Esophagus (tissue), 2 donors: ENCODE measurements at regions not wholly inside any gene's neighbourhood (a gene's known extent, or its start where the extent isn't known, plus 50 kb on each side); places are given as distances from the start of the nearest gene placed in this dataset.

ENCODE experiments used
- H3K27ac ChIP-seq, 2 donors: one replicate each; pipeline ENCODE4 v1.5.1; 2013; ENCODE audit warnings: low read depth in 2 of 2, mild to moderate bottlenecking in 2 of 2, inconsistent platforms in 1 of 2, low read length in 1 of 2, moderate library complexity in 1 of 2
- H3K27me3 ChIP-seq, 2 donors: one replicate each; pipeline ENCODE4 v1.6.1; 2013; ENCODE audit warnings: low read length in 2 of 2, control low read depth in 1 of 2, mild to moderate bottlenecking in 1 of 2; ENCODE audit not compliant: insufficient read depth in 2 of 2, control insufficient read depth in 1 of 2
- H3K36me3 ChIP-seq, 2 donors: one replicate each; pipeline ENCODE4 v1.6.1; 2013; ENCODE audit warnings: low read length in 1 of 2; ENCODE audit not compliant: control insufficient read depth in 2 of 2, insufficient read depth in 2 of 2
- H3K4me1 ChIP-seq, 2 donors: one replicate each; pipeline ENCODE4 v1.6.1; 2013; ENCODE audit warnings: low read length in 1 of 2; ENCODE audit not compliant: control insufficient read depth in 2 of 2, insufficient read depth in 2 of 2
- H3K4me3 ChIP-seq, 2 donors: one replicate each; pipeline ENCODE4 v1.5.1; 2013; ENCODE audit warnings: low read length in 2 of 2, mild to moderate bottlenecking in 2 of 2, low read depth in 1 of 2, moderate library complexity in 1 of 2
- H3K9me3 ChIP-seq, 2 donors: one replicate each; pipeline ENCODE4 v1.6.1; 2013; ENCODE audit warnings: mild to moderate bottlenecking in 2 of 2, low read depth in 1 of 2, low read length in 1 of 2, moderate library complexity in 1 of 2; ENCODE audit not compliant: control insufficient read depth in 2 of 2, insufficient read depth in 1 of 2
- WGBS, 2 donors: extraction: QIAGEN DNeasy Blood & Tissue Kit; methylation state at CpG; one replicate each; pipeline ENCODE4 v1.1.7; 2013; 5-methylcytosine and 5-hydroxymethylcytosine counted together
- donor health status: healthy with polysubstance abuse.
- donor health status: Bipolar disorder and iron deficiency.

GRCh38 chr13:54890976-54891375 lies 1862.4 kb downstream of the OLFM4 start:
- WGBS, 2 donors: 40 to 51% methylated on average over 2 of the region's 2 CpGs
- Histone ChIP-seq H3K9me3 (no peaks in the 10 kb centered on the region), H3K27me3 (no peaks in the 10 kb centered on the region), H3K36me3 (no peaks in the 10 kb centered on the region), H3K4me3 (no peak overlapping the region), H3K4me1 (no peaks in the 10 kb centered on the region), H3K27ac (no peak overlapping the region)

DNA sequence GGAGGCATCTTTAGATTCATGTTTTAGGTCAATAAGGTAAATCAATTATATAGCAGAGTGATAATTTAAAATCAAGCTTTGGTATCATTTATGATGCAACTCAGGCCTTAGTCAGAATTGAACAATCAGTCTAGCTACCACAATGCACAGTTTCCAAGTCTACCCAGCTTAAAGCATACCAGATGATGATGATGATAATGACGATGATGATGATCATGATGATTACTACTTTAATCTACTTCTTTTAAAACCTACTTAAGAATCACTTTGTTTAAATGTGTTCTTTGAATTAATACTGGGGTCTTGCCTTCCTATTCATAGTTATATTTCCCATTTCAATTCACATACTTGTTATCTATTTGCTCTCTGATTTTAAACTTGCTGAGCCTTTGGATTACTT lies 1872.7 kb downstream of the OLFM4 start:
- Histone ChIP-seq H3K27me3 (no peaks in the 10 kb centered on the region), H3K9me3 (no peaks in the 10 kb centered on the region), H3K4me1 (no peaks in the 10 kb centered on the region), H3K4me3 (no peak overlapping the region), H3K36me3 (no peaks in the 10 kb centered on the region), H3K27ac (no peak overlapping the region)
- 84 to 95% methylated on average over 1 of the region's 1 CpG for WGBS, 2 donors

DNA sequence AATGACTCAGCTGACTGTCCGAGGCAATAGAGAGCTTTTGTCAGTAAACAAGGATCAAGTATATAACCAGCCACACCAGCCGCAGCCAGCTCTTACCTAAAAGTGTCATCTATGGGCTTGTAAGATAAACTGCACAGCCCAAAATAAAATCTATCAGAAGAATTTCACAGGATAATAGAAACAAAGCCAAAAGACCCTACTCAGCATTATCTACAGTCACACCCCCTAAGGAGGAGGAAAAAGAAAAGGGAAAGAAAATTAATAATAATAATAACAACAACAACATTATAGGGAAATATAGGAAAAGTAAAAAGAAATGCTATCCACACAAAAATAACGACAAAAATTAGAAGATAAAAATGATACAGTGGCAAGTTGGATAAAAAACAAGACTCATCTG lies 1883.8 kb downstream of the OLFM4 start:
- Histone ChIP-seq H3K4me1 (no peaks in the 10 kb centered on the region), H3K36me3 (no peaks in the 10 kb centered on the region), H3K27ac (no peak overlapping the region), H3K27me3 (no peaks in the 10 kb centered on the region), H3K4me3 (no peak overlapping the region), H3K9me3 (peaks cover 0 to 3% of the 10 kb centered on the region in 2 donors)
- 74 to 83% methylated on average over 3 of the region's 3 CpGs for WGBS, 2 donors

GRCh38 chr13:54913668-54914067 lies 1885.1 kb downstream of the OLFM4 start:
- Histone ChIP-seq H3K36me3 (no peaks in the 10 kb centered on the region), H3K9me3 (peaks cover 0 to 3% of the 10 kb centered on the region in 2 donors), H3K27me3 (no peaks in the 10 kb centered on the region), H3K4me1 (no peaks in the 10 kb centered on the region), H3K27ac (peak overlapping the region in 1 of 2 donors; percentile 15), H3K4me3 (no peak overlapping the region)
- WGBS, 2 donors: 66 to 67% methylated on average over 4 of the region's 4 CpGs

DNA sequence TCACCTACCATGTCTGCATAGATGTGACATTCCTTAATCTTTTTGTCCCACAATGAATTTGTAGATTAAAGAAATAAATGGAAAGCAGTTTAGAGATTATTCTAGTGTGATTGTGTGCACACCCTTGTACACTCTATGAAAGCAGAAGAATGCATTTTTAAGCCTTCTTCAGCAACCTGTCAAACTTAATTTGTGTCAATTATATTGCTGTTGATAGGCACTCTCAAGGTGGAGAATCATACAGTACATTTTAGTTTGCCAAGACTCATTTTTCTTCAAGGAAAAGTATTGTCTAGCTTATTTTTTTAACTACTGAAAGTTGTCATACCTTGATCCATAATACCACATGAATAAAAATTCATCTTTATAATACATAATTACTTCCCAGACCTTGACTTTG lies 1898.9 kb downstream of the OLFM4 start:
- H3K27me3 ChIP-seq: no peaks in the 10 kb centered on the region
- no peaks in the 10 kb centered on the region for H3K36me3 ChIP-seq
- no peaks in the 10 kb centered on the region for H3K9me3 ChIP-seq
- no peak overlapping the region for H3K27ac ChIP-seq
- H3K4me1 ChIP-seq: no peaks in the 10 kb centered on the region
- H3K4me3 ChIP-seq: no peak overlapping the region

DNA sequence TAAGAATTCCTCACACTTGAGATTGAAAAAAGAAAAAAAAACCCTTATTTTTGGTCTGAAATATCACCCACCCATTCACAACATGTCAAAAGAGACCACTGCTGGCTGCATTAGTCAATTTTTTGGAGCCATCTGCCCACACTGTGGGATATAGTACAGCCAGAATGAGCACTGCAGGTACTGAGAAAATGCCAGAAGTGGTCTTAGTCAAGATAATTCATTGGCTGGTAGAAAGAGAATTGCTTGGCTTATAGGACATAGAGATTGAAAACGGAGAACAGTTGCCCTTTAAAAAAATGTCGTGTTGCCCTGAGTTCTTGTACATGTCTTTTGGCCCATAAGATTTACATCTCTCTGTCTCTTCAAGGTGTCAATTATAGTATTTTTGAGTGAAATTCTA lies 1899.5 kb downstream of the OLFM4 start:
- no peak overlapping the region for H3K27ac ChIP-seq
- H3K4me3 ChIP-seq: no peak overlapping the region
- H3K9me3 ChIP-seq: no peaks in the 10 kb centered on the region
- H3K36me3 ChIP-seq: no peaks in the 10 kb centered on the region
- no peaks in the 10 kb centered on the region for H3K27me3 ChIP-seq
- no peaks in the 10 kb centered on the region for H3K4me1 ChIP-seq
- 75 to 81% methylated on average over 2 of the region's 2 CpGs for WGBS, 2 donors

DNA sequence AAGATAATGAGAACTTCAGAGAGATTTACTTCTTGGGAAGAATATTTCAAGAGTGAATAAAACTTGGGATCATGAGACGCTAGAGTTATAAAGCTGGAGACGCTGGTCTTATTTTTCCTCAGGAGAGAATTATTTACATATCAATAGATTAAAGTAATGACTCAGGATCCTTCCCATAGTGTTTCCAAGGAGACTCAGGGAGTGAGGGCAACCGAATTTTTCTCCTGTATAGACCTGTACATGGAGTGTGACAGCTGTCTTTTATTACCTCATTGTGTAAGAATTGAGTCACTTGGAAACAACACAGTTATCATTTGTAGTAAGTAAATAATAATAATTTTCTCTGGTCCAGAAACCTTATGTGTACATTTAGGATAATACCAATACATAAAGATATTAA lies 1905.5 kb downstream of the OLFM4 start:
- Histone ChIP-seq H3K27ac (no peak overlapping the region), H3K9me3 (no peaks in the 10 kb centered on the region), H3K4me3 (no peak overlapping the region), H3K36me3 (no peaks in the 10 kb centered on the region), H3K27me3 (no peaks in the 10 kb centered on the region), H3K4me1 (no peaks in the 10 kb centered on the region)
- 24 to 27% methylated on average over 3 of the region's 3 CpGs for WGBS, 2 donors

GRCh38 chr13:54945973-54946372 lies 1917.4 kb downstream of the OLFM4 start:
- Histone ChIP-seq H3K36me3 (no peaks in the 10 kb centered on the region), H3K4me3 (no peak overlapping the region), H3K4me1 (no peaks in the 10 kb centered on the region), H3K9me3 (no peaks in the 10 kb centered on the region), H3K27me3 (no peaks in the 10 kb centered on the region), H3K27ac (no peak overlapping the region)
- WGBS, 2 donors: 32 to 46% methylated on average over 1 of the region's 1 CpG

GRCh38 chr13:54949735-54950134 lies 1921.1 kb downstream of the OLFM4 start:
- no peaks in the 10 kb centered on the region for H3K9me3 ChIP-seq
- no peak overlapping the region for H3K27ac ChIP-seq
- H3K27me3 ChIP-seq: no peaks in the 10 kb centered on the region
- no peaks in the 10 kb centered on the region for H3K4me1 ChIP-seq
- no peak overlapping the region for H3K4me3 ChIP-seq
- H3K36me3 ChIP-seq: no peaks in the 10 kb centered on the region
- 53 to 54% methylated on average over 4 of the region's 4 CpGs for WGBS, 2 donors

GRCh38 chr13:54950546-54950945 lies 1921.9 kb downstream of the OLFM4 start:
- Histone ChIP-seq H3K4me3 (no peak overlapping the region), H3K27ac (no peak overlapping the region), H3K4me1 (no peaks in the 10 kb centered on the region), H3K9me3 (no peaks in the 10 kb centered on the region), H3K27me3 (no peaks in the 10 kb centered on the region), H3K36me3 (no peaks in the 10 kb centered on the region)
- WGBS, 2 donors: 70 to 82% methylated on average over 1 of the region's 1 CpG
